ENCODE measurements at regions not wholly inside any gene's neighbourhood (a gene's known extent, or its start where the extent isn't known, plus 50 kb on each side); places are given as distances from the start of the nearest gene placed in this dataset.

DNA sequence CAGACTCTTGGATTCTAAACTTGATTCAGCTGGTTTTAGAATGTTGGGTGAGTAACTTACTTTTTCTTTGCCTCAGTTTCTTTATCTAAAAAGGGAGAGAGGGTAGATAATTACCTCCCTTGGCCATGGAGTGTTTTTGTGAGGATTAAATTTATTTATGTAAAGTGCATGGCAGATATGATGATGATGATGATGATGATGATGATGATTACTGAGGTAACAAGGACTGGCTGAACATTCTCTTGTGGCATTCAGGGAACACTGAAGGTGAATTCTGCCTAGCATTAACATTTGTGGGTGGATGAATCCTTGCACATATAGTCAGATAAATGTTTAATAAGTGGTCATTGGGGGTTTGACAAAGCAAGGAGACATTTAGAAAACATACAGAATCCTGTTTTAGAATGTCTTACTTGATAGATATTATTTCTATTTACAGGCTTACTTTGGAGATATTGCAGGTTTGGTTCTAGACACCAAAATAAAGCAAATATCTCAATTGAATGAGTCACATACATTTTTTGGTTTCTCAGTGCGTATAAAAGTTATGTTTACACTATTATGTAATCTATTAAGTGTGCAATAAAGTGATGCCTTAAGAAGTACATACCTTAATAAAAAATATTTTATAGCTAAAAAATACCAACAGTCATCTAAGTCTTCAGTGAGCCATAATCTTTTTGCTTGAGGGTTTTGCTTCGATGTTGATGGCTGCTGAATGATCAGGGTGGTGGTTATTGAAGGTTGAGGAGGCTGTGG, 123.2 kb downstream of the SNAPC1 start:
- TF ChIP-seq CTCF (IDR thresholded peaks at IDR 0.05) (no peak), POLR2A (IDR thresholded peaks at IDR 0.05) (no peak)
